GM12891 (cell line): ENCODE measurements at regions not wholly inside any gene's neighbourhood (a gene's known extent, or its start where the extent isn't known, plus 50 kb on each side); places are given as distances from the start of the nearest gene placed in this dataset.
A peak's percentile ranks its signal among the peaks of the same experiment; 100 is the strongest.

Source experiments
- DNase-seq: peaks from one replicate; pipeline ENCODE4 v3.0.0; 2011; ENCODE audit warnings: low spot score; ENCODE audit not compliant: insufficient read length
- FAIRE-seq: peaks from 2 replicates; lab custom pipeline; 2011; peaks lifted over from hg19 to GRCh38; lab: Jason Lieb, UNC
- PAX5 ChIP-seq: IDR thresholded peaks from 2 replicates; pipeline ENCODE4 v1.6.1; 2011; ENCODE audit warnings: low read length, moderate library complexity, mild to moderate bottlenecking; ENCODE audit not compliant: insufficient read depth, severe bottlenecking
- POLR2A ChIP-seq: IDR thresholded peaks from 2 replicates; pipeline ENCODE4 v1.6.1; 2011; ENCODE audit warnings: low read depth, low read length, control low read depth
- POLR2AphosphoS5 ChIP-seq: IDR thresholded peaks from 2 replicates; pipeline ENCODE4 v1.6.1; 2011; ENCODE audit warnings: low read depth, low read length, control low read depth
- POU2F2 ChIP-seq: IDR thresholded peaks from 2 replicates; pipeline ENCODE4 v1.6.1; 2011; ENCODE audit warnings: low read depth, mild to moderate bottlenecking, control low read depth, low read length, moderate library complexity
- SPI1 ChIP-seq: IDR thresholded peaks from 2 replicates; pipeline ENCODE4 v1.6.1; 2011; ENCODE audit warnings: low read depth, low read length, control low read depth
- TAF1 ChIP-seq: IDR thresholded peaks from 2 replicates; pipeline ENCODE4 v1.6.1; 2011; ENCODE audit warnings: low read depth, low read length, control low read depth

DNA sequence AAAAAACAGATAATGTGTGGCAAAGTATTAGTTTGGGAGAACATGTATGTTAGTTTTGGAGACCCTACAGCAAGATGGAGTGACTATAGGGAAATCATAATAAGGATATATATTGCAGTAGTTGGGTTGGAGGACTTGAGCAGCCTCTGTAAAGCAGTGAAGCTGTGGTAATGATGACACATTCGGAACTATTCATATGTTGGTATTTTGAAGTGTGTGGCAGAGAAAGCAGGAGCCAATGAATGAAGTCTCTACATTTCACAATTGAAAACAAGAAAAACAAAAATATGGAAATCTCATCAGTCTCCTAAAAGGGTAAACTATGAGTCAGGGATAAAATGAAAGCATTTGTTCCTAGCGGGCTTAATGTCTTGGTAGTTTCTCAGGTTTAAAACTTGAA lies 645.9 kb downstream of the OTOL1 start:
- DNase-seq (no peak), FAIRE-seq (no peak)
- TF ChIP-seq POU2F2 (no peak), POLR2A (no peak), TAF1 (no peak), POLR2AphosphoS5 (no peak), PAX5 (no peak), SPI1 (no peak)

DNA sequence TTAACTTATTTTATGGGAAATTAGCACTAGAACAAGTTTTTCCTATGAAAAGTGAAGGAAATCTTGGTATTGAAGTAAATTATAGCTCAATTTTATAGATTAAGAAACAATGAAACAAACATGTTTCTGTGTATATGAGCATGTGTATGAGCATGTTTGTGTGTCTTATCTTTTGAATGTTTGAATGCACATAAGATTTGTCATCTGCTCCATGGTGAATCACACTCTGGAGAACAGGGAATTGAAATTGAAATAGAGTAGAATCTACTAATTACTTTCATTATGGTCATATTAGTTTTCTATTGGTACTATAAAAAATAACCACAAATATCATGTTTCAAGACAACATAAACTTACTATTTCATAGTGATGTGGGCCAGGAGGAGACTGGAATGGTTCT lies 646.6 kb downstream of the OTOL1 start:
- FAIRE-seq (no peak), DNase-seq (no peak)
- TF ChIP-seq POLR2AphosphoS5 = no peak
- TF ChIP-seq SPI1 = no peak
- no peak for TF ChIP-seq POLR2A
- no peak for TF ChIP-seq PAX5
- TF ChIP-seq TAF1 = no peak
- TF ChIP-seq POU2F2 = no peak

DNA sequence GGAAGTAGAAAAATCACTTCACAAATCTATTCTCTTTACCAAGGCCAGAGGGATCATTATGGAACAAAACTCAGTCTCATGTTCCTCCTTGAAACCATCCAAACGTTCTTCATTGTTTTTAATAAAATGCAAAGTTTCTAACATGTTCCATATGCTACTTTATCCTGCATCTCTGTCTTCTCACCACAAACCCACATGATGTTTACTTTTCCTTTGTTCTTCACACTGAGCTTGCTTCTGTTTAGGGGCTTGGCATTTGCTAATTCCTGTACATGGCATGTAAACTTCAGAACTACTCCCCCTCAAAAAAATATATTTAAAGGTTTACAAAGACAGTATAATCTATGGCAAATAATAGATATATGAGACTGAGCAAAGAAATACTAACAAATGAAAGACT lies 651.4 kb downstream of the OTOL1 start:
- TF ChIP-seq POU2F2 = no peak
- TF ChIP-seq TAF1 = no peak
- TF ChIP-seq POLR2A = no peak
- TF ChIP-seq PAX5 = no peak
- TF ChIP-seq POLR2AphosphoS5 = no peak
- no peak for TF ChIP-seq SPI1
- no peak for DNase-seq
- FAIRE-seq = no peak

DNA sequence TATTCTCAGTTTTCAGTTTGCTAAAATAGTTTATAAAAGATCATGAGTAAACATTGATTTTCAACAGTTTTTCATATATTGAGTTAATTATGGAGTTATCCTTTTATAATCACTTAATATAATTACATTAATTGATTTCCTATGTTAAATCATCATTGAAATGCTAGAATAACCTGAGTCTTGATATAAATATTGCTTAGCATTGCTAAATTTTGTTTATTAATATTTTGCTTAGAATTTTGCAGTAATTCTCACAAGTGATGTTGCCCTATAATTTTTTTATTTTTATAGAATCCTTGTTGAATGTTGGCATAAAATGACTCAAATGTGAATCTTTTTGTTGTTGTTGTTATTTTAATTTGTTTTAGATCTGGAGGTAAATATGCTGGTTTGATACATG lies 654.2 kb downstream of the OTOL1 start:
- no peak for DNase-seq
- TF ChIP-seq POLR2AphosphoS5 (no peak), POLR2A (no peak), PAX5 (no peak), TAF1 (no peak)
- no peak for FAIRE-seq

DNA sequence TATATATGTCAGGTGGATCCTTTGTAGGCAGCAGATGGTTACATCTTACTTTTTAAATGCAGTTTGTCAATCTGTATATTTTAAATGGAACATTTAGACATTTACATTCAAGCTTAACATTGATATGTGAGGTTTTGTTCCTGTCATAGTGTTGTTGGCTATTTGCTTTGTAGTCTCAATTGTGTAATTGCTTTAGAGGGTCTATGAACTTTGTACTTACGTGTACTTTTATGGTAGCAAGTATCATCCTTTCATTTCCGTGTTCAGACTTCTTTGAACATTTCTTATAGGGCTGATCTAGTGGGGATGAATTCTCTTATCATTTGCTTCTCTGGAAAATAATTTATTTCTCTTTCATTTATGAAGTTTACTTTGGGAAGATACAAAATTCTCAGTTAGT lies 656.0 kb downstream of the OTOL1 start:
- no peak for TF ChIP-seq POLR2AphosphoS5
- no peak for TF ChIP-seq PAX5
- TF ChIP-seq POU2F2 = no peak
- no peak for TF ChIP-seq POLR2A
- FAIRE-seq = no peak
- DNase-seq = no peak

DNA sequence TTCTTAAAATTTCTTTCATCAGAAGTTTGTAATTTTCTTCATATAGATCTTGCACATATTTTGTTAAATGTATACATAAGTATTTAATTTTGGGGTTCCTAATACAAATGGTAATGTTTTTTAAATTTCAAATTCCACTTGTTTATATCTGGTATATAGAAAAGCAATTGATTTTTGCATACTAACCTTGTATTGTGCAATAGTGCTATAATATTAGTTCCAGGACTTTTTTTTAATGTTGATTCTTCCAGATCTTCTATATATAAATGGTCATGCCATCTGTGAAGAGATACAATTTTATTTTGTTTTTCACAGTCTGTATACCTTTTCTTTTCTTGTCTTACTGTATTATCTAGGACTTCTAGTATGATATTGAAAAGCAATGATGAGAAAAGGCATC lies 665.0 kb downstream of the OTOL1 start:
- TF ChIP-seq PAX5 (no peak), POLR2A (no peak), TAF1 (no peak), SPI1 (no peak), POLR2AphosphoS5 (no peak), POU2F2 (no peak)
- FAIRE-seq = no peak
- no peak for DNase-seq

DNA sequence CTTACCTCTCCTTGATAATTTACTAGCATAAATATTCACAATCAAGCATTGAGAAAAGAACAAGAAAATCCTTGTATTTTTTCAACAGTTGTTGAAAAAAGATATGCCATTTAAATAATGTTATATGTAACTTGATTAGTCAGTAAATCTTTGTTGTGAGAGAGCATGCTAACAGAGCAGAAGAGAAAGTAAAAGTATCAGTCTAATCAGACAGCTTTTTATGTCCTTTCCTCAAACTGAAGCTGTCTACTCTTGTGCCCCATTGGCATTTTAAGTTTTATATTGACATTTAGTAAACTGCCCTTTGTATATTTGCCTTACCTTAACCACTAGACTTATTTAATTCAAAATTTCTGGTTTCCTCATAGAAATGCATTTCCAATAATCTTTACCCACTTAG lies 668.7 kb downstream of the OTOL1 start:
- DNase-seq (no peak), FAIRE-seq (no peak)
- TF ChIP-seq POLR2A (no peak), TAF1 (no peak), POLR2AphosphoS5 (no peak), POU2F2 (no peak), PAX5 (no peak), SPI1 (no peak)

DNA sequence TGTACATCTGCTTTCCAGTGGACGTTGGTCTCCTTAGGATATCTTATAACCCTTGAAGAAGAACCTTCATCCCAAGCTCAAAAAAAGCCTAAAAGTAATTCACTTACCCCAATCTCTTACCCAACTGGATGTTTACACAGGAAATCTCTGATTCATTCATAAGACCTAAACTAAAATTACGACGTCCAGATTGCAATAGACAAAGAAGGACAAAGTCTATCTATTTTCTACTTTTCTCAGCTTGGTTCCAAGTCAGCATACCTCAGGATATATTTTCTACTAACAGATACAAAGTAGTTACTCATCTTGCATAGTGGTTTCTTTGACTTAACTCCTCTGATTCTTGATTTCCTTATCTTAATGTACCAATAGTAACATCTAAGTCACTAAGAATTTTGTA lies 669.9 kb downstream of the OTOL1 start:
- FAIRE-seq (no peak), DNase-seq (no peak)
- TF ChIP-seq POLR2AphosphoS5 (no peak), TAF1 (no peak), POU2F2 (no peak), POLR2A (no peak), PAX5 (no peak), SPI1 (no peak)

DNA sequence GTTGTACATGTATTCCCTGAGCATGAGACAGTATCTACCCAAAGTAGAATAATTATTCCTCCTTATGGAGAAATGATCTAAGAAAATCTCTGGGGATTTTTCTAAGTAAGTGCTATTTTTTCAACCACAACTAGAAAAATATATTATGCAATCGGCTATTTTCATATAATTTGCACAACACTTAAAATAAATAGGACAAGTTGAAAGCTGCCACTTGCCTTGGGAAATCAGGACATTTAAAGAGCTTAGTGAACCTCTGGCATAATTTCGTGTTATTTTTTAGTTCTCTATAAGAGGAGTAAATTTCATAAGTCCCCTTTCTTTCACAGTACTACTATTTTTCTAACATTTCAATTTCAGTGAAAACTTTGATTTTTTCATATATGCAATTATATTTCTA lies 672.1 kb downstream of the OTOL1 start:
- DNase-seq (no peak), FAIRE-seq (no peak)
- TF ChIP-seq SPI1 = no peak
- no peak for TF ChIP-seq POLR2A
- TF ChIP-seq TAF1 = no peak

DNA sequence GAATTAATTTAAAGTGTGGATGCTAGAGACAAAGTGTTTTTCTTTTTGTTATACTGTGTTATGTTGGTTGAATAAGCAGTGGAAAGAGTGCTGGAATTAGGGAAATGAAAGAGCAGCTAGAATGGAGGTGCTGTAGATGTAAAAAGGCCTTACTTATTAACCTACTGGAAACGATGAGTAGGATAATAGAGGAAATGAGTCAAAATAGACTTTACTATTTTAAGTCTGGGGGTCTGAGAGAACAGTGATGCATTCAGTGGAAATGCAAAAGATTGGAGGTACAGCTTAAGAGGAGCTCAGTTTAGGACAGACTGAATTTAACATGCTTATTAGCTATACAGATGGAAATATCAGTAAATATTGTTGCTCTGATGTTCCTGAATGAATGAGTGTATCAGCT lies 674.0 kb downstream of the OTOL1 start:
- DNase-seq (no peak), FAIRE-seq (no peak)
- TF ChIP-seq SPI1 (peak; percentile 11; the same call in 1 of the 2 replicates), POLR2A (no peak), PAX5 (no peak), TAF1 (no peak)

DNA sequence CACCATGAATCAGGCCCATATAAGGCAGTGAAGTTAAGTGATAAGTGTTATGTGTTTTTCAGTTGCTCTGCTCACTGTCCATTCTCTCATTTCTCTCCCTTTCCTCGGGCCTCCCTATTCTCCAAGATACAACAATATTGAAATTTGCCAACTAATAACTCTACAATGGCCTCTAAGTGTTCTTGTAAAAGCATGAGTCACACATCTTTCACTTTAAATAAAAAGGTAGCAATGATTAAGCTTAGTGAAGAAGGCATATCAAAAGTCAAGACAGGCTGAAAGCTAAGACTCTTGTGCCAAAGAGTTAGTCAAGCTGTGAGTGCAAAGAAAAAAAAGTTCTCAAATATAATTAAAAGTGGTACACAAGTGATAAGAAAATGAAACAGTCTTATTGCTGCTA lies 675.4 kb downstream of the OTOL1 start:
- no peak for FAIRE-seq
- no peak for DNase-seq

More for the DNA sequence above, 675.4 kb downstream of the OTOL1 start:
- TF ChIP-seq POLR2A (no peak), TAF1 (no peak), POLR2AphosphoS5 (no peak), PAX5 (no peak), POU2F2 (no peak), SPI1 (no peak)
